GM23338 (cell line): ENCODE measurements at regions not wholly inside any gene's neighbourhood (a gene's known extent, or its start where the extent isn't known, plus 50 kb on each side); places are given as distances from the start of the nearest gene placed in this dataset.

Experiments used
- ATAC-seq: fragments of 200-7000 bp; cut with Tn5 transposase; 3 replicates; pipeline ENCODE4 v1.9.1; 2020
- DNase-seq: peaks from one replicate; pipeline ENCODE4 v3.0.0-alpha.2; 2015; ENCODE audit warnings: low spot score
- H2AFZ ChIP-seq: fragments of 200-600 bp; sonication (generic); 2 replicates; pipeline ENCODE4 v1.8.0; 2016; ENCODE audit warnings: antibody characterized with exemption, mild to moderate bottlenecking, moderate library complexity
- H3F3A ChIP-seq: fragments of 200-600 bp; sonication (generic); replicated peaks from 2 replicates; pipeline ENCODE4 v1.8.0; 2017; ENCODE audit warnings: antibody characterized with exemption, mixed run types, low read depth
- H3K27ac ChIP-seq: fragments of 200-600 bp; sonication (generic); 2 replicates; pipeline ENCODE4 v1.6.1; 2016; ENCODE audit warnings: low read depth
- H3K27me3 ChIP-seq: fragments of 200-600 bp; sonication (generic); 2 replicates; pipeline ENCODE4 v1.8.0; 2016; ENCODE audit warnings: mild to moderate bottlenecking, mixed run types, moderate library complexity; ENCODE audit not compliant: insufficient read depth
- H3K36me3 ChIP-seq: fragments of 200-600 bp; sonication (generic); 2 replicates; pipeline ENCODE4 v1.8.0; 2016; ENCODE audit warnings: mild to moderate bottlenecking; ENCODE audit not compliant: insufficient read depth
- H3K4me1 ChIP-seq: fragments of 200-600 bp; sonication (generic); 2 replicates; pipeline ENCODE4 v1.8.0; 2016; ENCODE audit warnings: mild to moderate bottlenecking, moderate library complexity; ENCODE audit not compliant: insufficient read depth
- H3K4me2 ChIP-seq: fragments of 200-600 bp; sonication (generic); 2 replicates; pipeline ENCODE4 v1.7.1; 2017; ENCODE audit warnings: mixed run types
- H3K4me3 ChIP-seq: fragments of 200-600 bp; sonication (generic); 2 replicates; pipeline ENCODE4 v1.6.1; 2016; ENCODE audit warnings: mixed run types
- H3K79me2 ChIP-seq: fragments of 200-600 bp; sonication (generic); replicated peaks from 2 replicates; pipeline ENCODE4 v1.8.0; 2017; ENCODE audit warnings: mild to moderate bottlenecking; ENCODE audit not compliant: insufficient read depth
- H3K9me2 ChIP-seq: fragments of 200-600 bp; sonication (generic); 2 replicates; pipeline ENCODE4 v1.8.0; 2017; ENCODE audit not compliant: insufficient read depth
- H4K20me1 ChIP-seq: fragments of 200-600 bp; sonication (generic); replicated peaks from 2 replicates; pipeline ENCODE4 v1.8.0; 2017; ENCODE audit warnings: mild to moderate bottlenecking; ENCODE audit not compliant: insufficient read depth
- H3K27ac Mint-ChIP-seq: 2 replicates; pipeline ENCODE4 v1.8.0; 2020; ENCODE audit warnings: inconsistent platforms, mild to moderate bottlenecking, moderate library complexity, mixed read lengths
- H3K27me3 Mint-ChIP-seq: 3 replicates; pipeline ENCODE4 v1.8.0; 2022; ENCODE audit warnings: low read depth, mild to moderate bottlenecking, moderate library complexity, mixed read lengths, inconsistent platforms; ENCODE audit not compliant: insufficient read depth, poor library complexity
- H3K36me3 Mint-ChIP-seq: 3 replicates; pipeline ENCODE4 v1.8.0; 2021; ENCODE audit warnings: low read depth, mild to moderate bottlenecking, inconsistent platforms, moderate library complexity, mixed read lengths
- H3K4me1 Mint-ChIP-seq: 3 replicates; pipeline ENCODE4 v1.8.0; 2020; ENCODE audit warnings: mild to moderate bottlenecking, inconsistent platforms, mixed read lengths
- H3K4me3 Mint-ChIP-seq: 3 replicates; pipeline ENCODE4 v1.8.0; 2021; ENCODE audit warnings: moderate library complexity, mild to moderate bottlenecking, inconsistent platforms, mixed read lengths
- H3K9me3 Mint-ChIP-seq: 3 replicates; pipeline ENCODE4 v1.8.0; 2020; ENCODE audit warnings: moderate library complexity, mild to moderate bottlenecking, inconsistent platforms, mixed read lengths
- EZH2 ChIP-seq: fragments of 200-600 bp; sonication (generic); IDR thresholded peaks from one replicate; pipeline ENCODE4 v1.8.0; 2017; ENCODE audit warnings: antibody characterized with exemption, mild to moderate bottlenecking, low read depth; ENCODE audit not compliant: unreplicated experiment
- EZH2phosphoT487 ChIP-seq: fragments of 200-600 bp; sonication (generic); IDR thresholded peaks from one replicate; pipeline ENCODE4 v1.8.1; 2018; ENCODE audit warnings: antibody characterized with exemption; ENCODE audit not compliant: unreplicated experiment
- JUNB ChIP-seq: IDR thresholded peaks from one replicate; pipeline ENCODE4 v1.6.1; 2016; ENCODE audit warnings: antibody characterized with exemption; ENCODE audit not compliant: unreplicated experiment
- NANOG ChIP-seq: IDR thresholded peaks from 2 replicates; pipeline ENCODE4 v1.6.1; 2016; ENCODE audit warnings: antibody characterized with exemption, borderline replicate concordance
- POLR2AphosphoS5 ChIP-seq: IDR thresholded peaks from 2 replicates; pipeline ENCODE4 v1.6.1; 2016; ENCODE audit warnings: antibody characterized with exemption, low read depth
- REST ChIP-seq: IDR thresholded peaks from one replicate; pipeline ENCODE4 v1.6.1; 2018; ENCODE audit warnings: antibody characterized with exemption; ENCODE audit not compliant: unreplicated experiment
- STAT1 ChIP-seq: IDR thresholded peaks from one replicate; pipeline ENCODE4 v1.6.1; 2016; ENCODE audit warnings: antibody characterized with exemption; ENCODE audit not compliant: unreplicated experiment
- ZNF114 ChIP-seq: fragments of 250-450 bp; sonication (Bioruptor Pico); IDR thresholded peaks from 2 replicates; pipeline ENCODE4 v1.5.0; 2020; ENCODE audit warnings: mild to moderate bottlenecking, moderate library complexity
- ZNF331 ChIP-seq: fragments of 250-450 bp; sonication (Bioruptor Pico); IDR thresholded peaks from 2 replicates; pipeline ENCODE4 v1.5.0; 2020; ENCODE audit warnings: low read depth, mild to moderate bottlenecking, moderate library complexity
- TF ChIP-seq, protein P1 (sequence below): fragments of 250-450 bp; sonication (Bioruptor Pico); IDR thresholded peaks from 2 replicates; pipeline ENCODE4 v1.5.0; 2020; ENCODE audit warnings: mild to moderate bottlenecking, moderate library complexity
- TF ChIP-seq, protein P2 (sequence below): IDR thresholded peaks from 2 replicates; pipeline ENCODE4 v1.6.1; 2016; ENCODE audit warnings: antibody characterized with exemption

DNA sequence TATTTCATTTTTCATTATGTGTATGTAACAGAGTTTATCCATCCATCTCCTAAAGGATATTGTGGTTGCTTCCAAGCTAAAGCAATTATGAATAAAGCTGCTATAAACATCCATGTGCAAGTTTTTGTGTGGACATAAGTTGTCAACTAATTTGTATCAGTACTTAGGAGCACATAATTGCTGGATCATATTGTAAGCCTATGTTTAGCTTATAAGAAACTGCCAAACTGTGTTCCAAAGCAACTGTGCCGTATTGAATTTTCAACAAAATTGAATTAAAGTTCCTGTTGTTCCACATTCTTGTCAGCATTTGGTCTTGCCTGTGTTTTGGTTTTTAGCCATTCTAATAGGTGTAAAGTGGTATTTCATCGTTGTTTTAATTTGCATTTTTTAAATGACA lies 416.9 kb downstream of the SLC6A15 start:
- ATAC-seq (no peak), DNase-seq (no peak)
- H2AFZ ChIP-seq: no peak overlapping the region
- H3K36me3 ChIP-seq: no peaks in the 10 kb centered on the region
- Mint-ChIP-seq H3K9me3 (no peaks in the 10 kb centered on the region), H3K4me1 (no peaks in the 10 kb centered on the region), H3K27me3 (no peaks in the 10 kb centered on the region), H3K36me3 (no peaks in the 10 kb centered on the region), H3K27ac (no peak overlapping the region), H3K4me3 (no peak overlapping the region)
- no peak overlapping the region for H3K4me2 ChIP-seq
- H4K20me1 ChIP-seq: no peaks in the 10 kb centered on the region
- H3F3A ChIP-seq: no peaks in the 10 kb centered on the region
- H3K27me3 ChIP-seq: no peaks in the 10 kb centered on the region
- H3K4me3 ChIP-seq: no peak overlapping the region
- no peaks in the 10 kb centered on the region for H3K79me2 ChIP-seq
- no peak overlapping the region for H3K27ac ChIP-seq
- H3K4me1 ChIP-seq: no peaks in the 10 kb centered on the region
- H3K9me2 ChIP-seq: no peaks in the 10 kb centered on the region
- TF ChIP-seq EZH2phosphoT487 (no peak), ZNF331 (no peak), STAT1 (no peak), ZNF114 (no peak), POLR2AphosphoS5 (no peak), EZH2 (no peak), NANOG (no peak), REST (no peak), JUNB (no peak)
- TF ChIP-seq, protein P1, sequence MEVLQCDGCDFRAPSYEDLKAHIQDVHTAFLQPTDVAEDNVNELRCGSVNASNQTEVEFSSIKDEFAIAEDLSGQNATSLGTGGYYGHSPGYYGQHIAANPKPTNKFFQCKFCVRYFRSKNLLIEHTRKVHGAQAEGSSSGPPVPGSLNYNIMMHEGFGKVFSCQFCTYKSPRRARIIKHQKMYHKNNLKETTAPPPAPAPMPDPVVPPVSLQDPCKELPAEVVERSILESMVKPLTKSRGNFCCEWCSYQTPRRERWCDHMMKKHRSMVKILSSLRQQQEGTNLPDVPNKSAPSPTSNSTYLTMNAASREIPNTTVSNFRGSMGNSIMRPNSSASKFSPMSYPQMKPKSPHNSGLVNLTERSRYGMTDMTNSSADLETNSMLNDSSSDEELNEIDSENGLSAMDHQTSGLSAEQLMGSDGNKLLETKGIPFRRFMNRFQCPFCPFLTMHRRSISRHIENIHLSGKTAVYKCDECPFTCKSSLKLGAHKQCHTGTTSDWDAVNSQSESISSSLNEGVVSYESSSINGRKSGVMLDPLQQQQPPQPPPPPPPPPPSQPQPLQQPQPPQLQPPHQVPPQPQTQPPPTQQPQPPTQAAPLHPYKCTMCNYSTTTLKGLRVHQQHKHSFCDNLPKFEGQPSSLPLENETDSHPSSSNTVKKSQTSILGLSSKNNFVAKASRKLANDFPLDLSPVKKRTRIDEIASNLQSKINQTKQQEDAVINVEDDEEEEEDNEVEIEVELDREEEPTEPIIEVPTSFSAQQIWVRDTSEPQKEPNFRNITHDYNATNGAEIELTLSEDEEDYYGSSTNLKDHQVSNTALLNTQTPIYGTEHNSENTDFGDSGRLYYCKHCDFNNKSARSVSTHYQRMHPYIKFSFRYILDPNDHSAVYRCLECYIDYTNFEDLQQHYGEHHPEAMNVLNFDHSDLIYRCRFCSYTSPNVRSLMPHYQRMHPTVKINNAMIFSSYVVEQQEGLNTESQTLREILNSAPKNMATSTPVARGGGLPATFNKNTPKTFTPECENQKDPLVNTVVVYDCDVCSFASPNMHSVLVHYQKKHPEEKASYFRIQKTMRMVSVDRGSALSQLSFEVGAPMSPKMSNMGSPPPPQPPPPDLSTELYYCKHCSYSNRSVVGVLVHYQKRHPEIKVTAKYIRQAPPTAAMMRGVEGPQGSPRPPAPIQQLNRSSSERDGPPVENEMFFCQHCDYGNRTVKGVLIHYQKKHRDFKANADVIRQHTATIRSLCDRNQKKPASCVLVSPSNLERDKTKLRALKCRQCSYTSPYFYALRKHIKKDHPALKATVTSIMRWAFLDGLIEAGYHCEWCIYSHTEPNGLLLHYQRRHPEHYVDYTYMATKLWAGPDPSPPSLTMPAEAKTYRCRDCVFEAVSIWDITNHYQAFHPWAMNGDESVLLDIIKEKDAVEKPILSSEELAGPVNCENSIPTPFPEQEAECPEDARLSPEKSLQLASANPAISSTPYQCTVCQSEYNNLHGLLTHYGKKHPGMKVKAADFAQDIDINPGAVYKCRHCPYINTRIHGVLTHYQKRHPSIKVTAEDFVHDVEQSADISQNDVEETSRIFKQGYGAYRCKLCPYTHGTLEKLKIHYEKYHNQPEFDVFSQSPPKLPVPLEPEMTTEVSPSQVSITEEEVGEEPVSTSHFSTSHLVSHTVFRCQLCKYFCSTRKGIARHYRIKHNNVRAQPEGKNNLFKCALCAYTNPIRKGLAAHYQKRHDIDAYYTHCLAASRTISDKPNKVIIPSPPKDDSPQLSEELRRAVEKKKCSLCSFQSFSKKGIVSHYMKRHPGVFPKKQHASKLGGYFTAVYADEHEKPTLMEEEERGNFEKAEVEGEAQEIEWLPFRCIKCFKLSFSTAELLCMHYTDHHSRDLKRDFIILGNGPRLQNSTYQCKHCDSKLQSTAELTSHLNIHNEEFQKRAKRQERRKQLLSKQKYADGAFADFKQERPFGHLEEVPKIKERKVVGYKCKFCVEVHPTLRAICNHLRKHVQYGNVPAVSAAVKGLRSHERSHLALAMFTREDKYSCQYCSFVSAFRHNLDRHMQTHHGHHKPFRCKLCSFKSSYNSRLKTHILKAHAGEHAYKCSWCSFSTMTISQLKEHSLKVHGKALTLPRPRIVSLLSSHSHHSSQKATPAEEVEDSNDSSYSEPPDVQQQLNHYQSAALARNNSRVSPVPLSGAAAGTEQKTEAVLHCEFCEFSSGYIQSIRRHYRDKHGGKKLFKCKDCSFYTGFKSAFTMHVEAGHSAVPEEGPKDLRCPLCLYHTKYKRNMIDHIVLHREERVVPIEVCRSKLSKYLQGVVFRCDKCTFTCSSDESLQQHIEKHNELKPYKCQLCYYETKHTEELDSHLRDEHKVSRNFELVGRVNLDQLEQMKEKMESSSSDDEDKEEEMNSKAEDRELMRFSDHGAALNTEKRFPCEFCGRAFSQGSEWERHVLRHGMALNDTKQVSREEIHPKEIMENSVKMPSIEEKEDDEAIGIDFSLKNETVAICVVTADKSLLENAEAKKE: no peak
- TF ChIP-seq, protein P2, sequence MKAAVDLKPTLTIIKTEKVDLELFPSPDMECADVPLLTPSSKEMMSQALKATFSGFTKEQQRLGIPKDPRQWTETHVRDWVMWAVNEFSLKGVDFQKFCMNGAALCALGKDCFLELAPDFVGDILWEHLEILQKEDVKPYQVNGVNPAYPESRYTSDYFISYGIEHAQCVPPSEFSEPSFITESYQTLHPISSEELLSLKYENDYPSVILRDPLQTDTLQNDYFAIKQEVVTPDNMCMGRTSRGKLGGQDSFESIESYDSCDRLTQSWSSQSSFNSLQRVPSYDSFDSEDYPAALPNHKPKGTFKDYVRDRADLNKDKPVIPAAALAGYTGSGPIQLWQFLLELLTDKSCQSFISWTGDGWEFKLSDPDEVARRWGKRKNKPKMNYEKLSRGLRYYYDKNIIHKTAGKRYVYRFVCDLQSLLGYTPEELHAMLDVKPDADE: no peak
